ENCODE measurements at regions not wholly inside any gene's neighbourhood (a gene's known extent, or its start where the extent isn't known, plus 50 kb on each side); places are given as distances from the start of the nearest gene placed in this dataset.

- H3K36me3 ChIP-seq (ENCODE audit: control insufficient read depth, insufficient read depth, low read length): no peaks in the 10 kb centered on the region
- DNase-seq (ENCODE audit: low read depth): no peak
- TF ChIP-seq CTCF (IDR thresholded peaks at IDR 0.05; ENCODE audit: insufficient read depth, low read length, poor library complexity, severe bottlenecking): no peak
- no peaks in the 10 kb centered on the region for H3K27me3 ChIP-seq (ENCODE audit: control insufficient read depth, insufficient read depth, low read length)
- H3K4me3 ChIP-seq (ENCODE audit: low read depth, low read length): no peak overlapping the region
These were observed 96.1 kb upstream of the MKLN1 start for GRCh38 chr7:131231381-131232220.

- no peak for TF ChIP-seq CTCF (IDR thresholded peaks at IDR 0.05; ENCODE audit: insufficient read depth, low read length, poor library complexity, severe bottlenecking)
- no peaks in the 10 kb centered on the region for H3K36me3 ChIP-seq (ENCODE audit: control insufficient read depth, insufficient read depth, low read length)
- H3K4me3 ChIP-seq (ENCODE audit: low read depth, low read length): no peak overlapping the region
- DNase-seq (ENCODE audit: low read depth): no peak
- H3K27me3 ChIP-seq (ENCODE audit: control insufficient read depth, insufficient read depth, low read length): no peaks in the 10 kb centered on the region
These were observed 94.9 kb upstream of the MKLN1 start for GRCh38 chr7:131232768-131233167.

- Histone ChIP-seq H3K36me3 (ENCODE audit: control insufficient read depth, insufficient read depth, low read length) (no peaks in the 10 kb centered on the region), H3K27me3 (ENCODE audit: control insufficient read depth, insufficient read depth, low read length) (no peaks in the 10 kb centered on the region), H3K4me3 (ENCODE audit: low read depth, low read length) (no peak overlapping the region)
- no peak for DNase-seq (ENCODE audit: low read depth)
- no peak for TF ChIP-seq CTCF (IDR thresholded peaks at IDR 0.05; ENCODE audit: insufficient read depth, low read length, poor library complexity, severe bottlenecking)
These were observed 94.5 kb upstream of the MKLN1 start for GRCh38 chr7:131233193-131233592.

GRCh38 chr7:131234719-131235488 lies 92.8 kb upstream of the MKLN1 start:
- H3K4me3 ChIP-seq (ENCODE audit: low read depth, low read length): no peak overlapping the region
- no peak for TF ChIP-seq CTCF (IDR thresholded peaks at IDR 0.05; ENCODE audit: insufficient read depth, low read length, poor library complexity, severe bottlenecking)
- no peak for DNase-seq (ENCODE audit: low read depth)
- H3K27me3 ChIP-seq (ENCODE audit: control insufficient read depth, insufficient read depth, low read length): no peaks in the 10 kb centered on the region
- no peaks in the 10 kb centered on the region for H3K36me3 ChIP-seq (ENCODE audit: control insufficient read depth, insufficient read depth, low read length)

GRCh38 chr7:131235489-131236317 lies 92.0 kb upstream of the MKLN1 start:
- no peaks in the 10 kb centered on the region for H3K36me3 ChIP-seq (ENCODE audit: control insufficient read depth, insufficient read depth, low read length)
- TF ChIP-seq CTCF (IDR thresholded peaks at IDR 0.05; ENCODE audit: insufficient read depth, low read length, poor library complexity, severe bottlenecking): no peak
- DNase-seq (ENCODE audit: low read depth): peak; percentile 98
- no peak overlapping the region for H3K4me3 ChIP-seq (ENCODE audit: low read depth, low read length)
- no peaks in the 10 kb centered on the region for H3K27me3 ChIP-seq (ENCODE audit: control insufficient read depth, insufficient read depth, low read length)

Data from kidney epithelial cell (primary cell).